A673 (cell line): ENCODE measurements at regions not wholly inside any gene's neighbourhood (a gene's known extent, or its start where the extent isn't known, plus 50 kb on each side); places are given as distances from the start of the nearest gene placed in this dataset.
"Not testable (repeated sequence)": the region's sequence is repeated elsewhere in the genome, so short reads cannot be mapped to it uniquely, and the experiment has no call there.

ENCODE experiments used
- BruUV-seq: library from RNA; stranded (reverse); fragments of 400-500 nt; replicated peaks from 2 replicates; lab custom pipeline; 2021; lab: Mats Ljungman, UMichigan
- CTCF ChIA-PET: fragments of 300-600 bp; sonication (Branson Sonifier 250); formaldehyde crosslinking; loops from one replicate; lab custom pipeline; 2022; ENCODE audit warnings: antibody characterized with exemption; lab: Charles Lee
- POLR2A ChIA-PET: fragments of 300-600 bp; sonication (Branson Sonifier 250); formaldehyde crosslinking; loops from one replicate; lab custom pipeline; 2022; ENCODE audit warnings: antibody characterized with exemption; ENCODE audit not compliant: low non-redundant PET; lab: Charles Lee
- DNase-seq: peaks from one replicate; pipeline ENCODE4 v3.0.0-alpha.2; 2015; ENCODE audit warnings: low spot score
- H3K27ac ChIP-seq: fragments of 200-600 bp; sonication (generic); 2 replicates; pipeline ENCODE4 v1.5.1; 2016; ENCODE audit warnings: mixed run types, low read depth, mild to moderate bottlenecking, mixed read lengths, antibody characterized with exemption, low read length; ENCODE audit not compliant: poor library complexity, severe bottlenecking
- H3K27me3 ChIP-seq: fragments of 200-600 bp; sonication (generic); replicated peaks from 2 replicates; pipeline ENCODE4 v1.6.1; 2017; ENCODE audit warnings: mixed run types, low read depth, mild to moderate bottlenecking, mixed read lengths, antibody characterized with exemption, low read length; ENCODE audit not compliant: insufficient read depth, poor library complexity
- H3K36me3 ChIP-seq: fragments of 200-600 bp; sonication (generic); 2 replicates; pipeline ENCODE4 v1.6.1; 2016; ENCODE audit warnings: mixed run types, mild to moderate bottlenecking, mixed read lengths, antibody characterized with exemption, low read length; ENCODE audit not compliant: insufficient read depth, poor library complexity, severe bottlenecking
- H3K4me1 ChIP-seq: fragments of 200-600 bp; sonication (generic); 2 replicates; pipeline ENCODE4 v1.6.1; 2017; ENCODE audit warnings: mixed run types, mild to moderate bottlenecking, mixed read lengths, antibody characterized with exemption, low read length; ENCODE audit not compliant: insufficient read depth, poor library complexity, severe bottlenecking
- H3K4me3 ChIP-seq: fragments of 200-600 bp; sonication (generic); 2 replicates; pipeline ENCODE4 v1.5.1; 2016; ENCODE audit warnings: low read depth, mixed run types, mild to moderate bottlenecking, mixed read lengths, low read length; ENCODE audit not compliant: poor library complexity, severe bottlenecking
- H3K9me3 ChIP-seq: fragments of 200-600 bp; sonication (generic); 2 replicates; pipeline ENCODE4 v1.6.1; 2016; ENCODE audit warnings: mixed run types, low read depth, mild to moderate bottlenecking, mixed read lengths, antibody characterized with exemption, low read length; ENCODE audit not compliant: poor library complexity, severe bottlenecking
- intact Hi-C: fragments of 100-400 bp; cut with micrococcal nuclease; formaldehyde crosslinking; loops from one replicate; pipeline ENCODE4 v1.10.0; 2022; ENCODE audit not compliant: unreplicated experiment

GRCh38 chr17:16830770-16831169 is 140.7 kb downstream of the CCDC144A start:
- POLR2A ChIA-PET: not testable (repeated sequence)

GRCh38 chr17:16830219-16830618 is 140.2 kb downstream of the CCDC144A start:
- CTCF ChIA-PET: not testable (repeated sequence)

More at GRCh38 chr17:16830770-16831169, 140.7 kb downstream of the CCDC144A start:
- BruUV-seq, H3K36me3 ChIP-seq, CTCF ChIA-PET, DNase-seq, H3K4me3 ChIP-seq, H3K4me1 ChIP-seq, H3K27ac ChIP-seq, H3K9me3 ChIP-seq, H3K27me3 ChIP-seq, intact Hi-C loops: not testable (repeated sequence)

More at GRCh38 chr17:16830219-16830618, 140.2 kb downstream of the CCDC144A start:
- H3K9me3 ChIP-seq, DNase-seq, H3K27ac ChIP-seq, POLR2A ChIA-PET, H3K4me3 ChIP-seq, H3K4me1 ChIP-seq, BruUV-seq, intact Hi-C loops, H3K27me3 ChIP-seq, H3K36me3 ChIP-seq: not testable (repeated sequence)
